ENCODE measurements at regions not wholly inside any gene's neighbourhood (a gene's known extent, or its start where the extent isn't known, plus 50 kb on each side); places are given as distances from the start of the nearest gene placed in this dataset.

DNA sequence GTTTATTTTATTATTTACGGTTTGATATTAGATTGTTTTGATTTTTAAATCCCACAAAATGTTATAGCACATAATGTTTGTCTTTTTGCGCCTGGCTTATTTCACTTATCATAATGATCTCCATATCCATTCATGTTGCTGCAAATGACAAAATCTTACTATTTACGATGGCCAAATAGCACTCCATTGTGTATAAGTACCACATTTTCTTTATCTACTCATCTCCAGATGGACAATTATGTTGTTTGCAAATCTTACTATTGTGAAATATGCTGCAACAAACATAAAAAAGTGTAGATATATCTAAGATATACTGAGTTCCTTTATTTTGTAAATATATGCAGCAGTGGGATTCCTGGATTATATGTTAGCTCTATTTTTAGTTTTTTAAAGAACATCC lies 1568.3 kb downstream of the AMY1C start:
- Mint-ChIP-seq H3K9me3 (peaks cover 15% of the 10 kb centered on the region), H3K4me3 (no peak overlapping the region), H3K27ac (no peak overlapping the region), H3K27me3 (ENCODE audit: low read depth, poor library complexity) (peaks cover 8% of the 10 kb centered on the region), H3K36me3 (ENCODE audit: low read depth) (no peaks in the 10 kb centered on the region), H3K4me1 (no peaks in the 10 kb centered on the region)
- TF ChIP-seq, protein P1, sequence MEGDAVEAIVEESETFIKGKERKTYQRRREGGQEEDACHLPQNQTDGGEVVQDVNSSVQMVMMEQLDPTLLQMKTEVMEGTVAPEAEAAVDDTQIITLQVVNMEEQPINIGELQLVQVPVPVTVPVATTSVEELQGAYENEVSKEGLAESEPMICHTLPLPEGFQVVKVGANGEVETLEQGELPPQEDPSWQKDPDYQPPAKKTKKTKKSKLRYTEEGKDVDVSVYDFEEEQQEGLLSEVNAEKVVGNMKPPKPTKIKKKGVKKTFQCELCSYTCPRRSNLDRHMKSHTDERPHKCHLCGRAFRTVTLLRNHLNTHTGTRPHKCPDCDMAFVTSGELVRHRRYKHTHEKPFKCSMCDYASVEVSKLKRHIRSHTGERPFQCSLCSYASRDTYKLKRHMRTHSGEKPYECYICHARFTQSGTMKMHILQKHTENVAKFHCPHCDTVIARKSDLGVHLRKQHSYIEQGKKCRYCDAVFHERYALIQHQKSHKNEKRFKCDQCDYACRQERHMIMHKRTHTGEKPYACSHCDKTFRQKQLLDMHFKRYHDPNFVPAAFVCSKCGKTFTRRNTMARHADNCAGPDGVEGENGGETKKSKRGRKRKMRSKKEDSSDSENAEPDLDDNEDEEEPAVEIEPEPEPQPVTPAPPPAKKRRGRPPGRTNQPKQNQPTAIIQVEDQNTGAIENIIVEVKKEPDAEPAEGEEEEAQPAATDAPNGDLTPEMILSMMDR (IDR thresholded peaks at IDR 0.05): no peak
- no peak for DNase-seq

DNA sequence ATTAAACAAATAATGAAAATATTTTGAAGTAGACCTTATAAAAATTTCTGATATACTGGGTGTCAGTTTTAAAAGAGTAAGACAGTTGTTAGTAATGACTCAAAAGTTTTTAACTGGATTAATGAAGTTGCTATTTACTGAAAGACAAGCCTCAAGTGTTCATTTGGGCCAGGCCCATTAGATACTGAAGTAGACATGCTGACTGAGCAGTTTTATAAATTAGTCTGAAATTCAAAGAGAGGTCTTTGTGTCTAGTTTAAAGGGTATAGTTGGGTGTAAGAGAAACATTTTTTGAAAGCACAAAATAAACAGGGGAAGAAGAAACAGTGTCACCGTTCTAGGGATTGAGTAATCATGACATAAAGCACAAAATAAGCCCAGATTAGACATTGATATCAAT lies 1577.2 kb downstream of the AMY1C start:
- no peaks in the 10 kb centered on the region for H3K27me3 Mint-ChIP-seq (ENCODE audit: low read depth, poor library complexity)
- peaks cover 3% of the 10 kb centered on the region for H3K9me3 Mint-ChIP-seq
- H3K27ac Mint-ChIP-seq: no peak overlapping the region
- TF ChIP-seq, protein P1 (IDR thresholded peaks at IDR 0.05): no peak
- H3K4me1 Mint-ChIP-seq: no peaks in the 10 kb centered on the region
- H3K36me3 Mint-ChIP-seq (ENCODE audit: low read depth): no peaks in the 10 kb centered on the region
- DNase-seq: no peak
- H3K4me3 Mint-ChIP-seq: no peak overlapping the region

DNA sequence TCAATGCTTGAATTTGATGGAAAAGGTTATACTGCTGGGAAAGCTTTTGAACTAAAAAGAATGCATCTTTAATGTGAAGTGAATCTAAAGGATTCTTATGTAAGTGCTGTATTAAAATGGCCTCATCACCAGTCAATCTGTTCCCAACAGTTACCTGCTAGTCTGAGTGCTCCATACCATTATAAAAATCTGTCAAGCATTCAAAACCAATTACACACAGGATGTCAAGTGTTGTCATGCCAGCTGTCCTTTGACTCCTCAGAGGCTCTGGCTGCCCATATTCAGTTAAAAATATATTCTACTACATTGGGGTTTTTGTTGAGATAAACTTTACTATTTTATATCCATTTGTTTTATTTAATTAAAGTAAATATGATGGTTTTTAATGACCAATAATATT lies 1587.7 kb downstream of the AMY1C start:
- Mint-ChIP-seq H3K9me3 (no peaks in the 10 kb centered on the region), H3K4me1 (no peaks in the 10 kb centered on the region), H3K4me3 (no peak overlapping the region), H3K27me3 (ENCODE audit: low read depth, poor library complexity) (no peaks in the 10 kb centered on the region), H3K27ac (no peak overlapping the region), H3K36me3 (ENCODE audit: low read depth) (no peaks in the 10 kb centered on the region)
- TF ChIP-seq, protein P1 (IDR thresholded peaks at IDR 0.05): no peak
- no peak for DNase-seq

DNA sequence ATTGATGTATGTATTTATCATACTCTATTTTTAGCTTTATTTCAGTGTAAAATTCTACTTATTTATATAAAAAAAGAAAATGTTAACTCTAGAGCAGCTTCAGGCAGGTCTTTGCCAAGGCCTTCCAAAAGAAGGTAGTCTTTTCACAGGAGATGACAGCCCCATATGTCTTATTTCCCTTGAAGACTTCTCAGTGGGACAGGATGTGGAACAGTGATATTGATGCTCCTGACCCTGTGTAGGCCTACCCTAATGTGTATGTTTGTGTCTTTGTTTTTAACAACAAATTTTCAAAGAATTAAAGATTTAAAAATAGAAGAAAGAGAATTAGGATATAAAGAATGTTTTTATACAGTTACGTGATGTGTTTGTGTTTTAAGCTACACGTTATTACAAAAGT lies 1593.6 kb downstream of the AMY1C start:
- Mint-ChIP-seq H3K27ac (no peak overlapping the region), H3K27me3 (ENCODE audit: low read depth, poor library complexity) (no peaks in the 10 kb centered on the region), H3K9me3 (peaks cover 16% of the 10 kb centered on the region), H3K4me3 (no peak overlapping the region), H3K4me1 (no peaks in the 10 kb centered on the region), H3K36me3 (ENCODE audit: low read depth) (no peaks in the 10 kb centered on the region)
- DNase-seq: no peak
- TF ChIP-seq, protein P1 (IDR thresholded peaks at IDR 0.05): no peak

DNA sequence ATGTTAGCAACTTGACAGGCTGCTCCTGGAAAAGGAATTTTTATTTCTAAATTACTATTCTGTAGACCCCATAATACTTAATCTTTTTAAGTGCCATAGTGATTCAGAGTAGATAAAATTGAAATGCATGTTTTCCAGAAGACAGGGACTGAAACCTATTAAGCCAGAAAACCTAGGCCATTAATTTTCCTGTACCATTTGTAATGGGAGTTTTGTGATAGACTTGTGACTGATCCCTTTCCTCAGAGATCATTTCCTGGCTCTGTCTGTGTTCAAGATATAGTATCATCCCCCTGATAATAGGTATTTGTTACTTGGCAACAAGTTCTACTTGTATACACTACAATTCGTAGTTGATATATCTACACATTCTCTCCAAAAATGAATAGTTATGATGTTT lies 1609.8 kb downstream of the AMY1C start:
- Mint-ChIP-seq H3K4me3 (no peak overlapping the region), H3K36me3 (ENCODE audit: low read depth) (no peaks in the 10 kb centered on the region)
- TF ChIP-seq, protein P1 (IDR thresholded peaks at IDR 0.05): no peak

DNA sequence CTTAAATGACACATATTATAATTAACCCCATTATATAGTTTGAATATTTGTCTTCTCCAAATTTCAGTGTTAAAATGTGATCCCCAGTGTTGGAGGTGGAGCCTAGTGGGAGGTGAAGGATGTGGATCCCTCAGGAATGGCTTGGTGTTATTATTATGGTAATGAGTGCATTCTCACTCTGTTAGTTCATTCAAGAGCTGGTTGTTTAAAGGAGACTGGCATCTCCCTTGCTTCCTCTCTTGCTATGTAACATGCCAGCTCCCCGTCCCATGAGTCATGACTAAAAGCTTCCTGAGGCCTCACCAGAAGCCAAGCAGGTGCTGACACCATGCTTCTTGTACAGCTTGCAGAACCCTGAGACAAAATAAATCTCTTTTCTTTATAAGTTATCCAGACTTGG lies 1612.7 kb downstream of the AMY1C start:
- DNase-seq: no peak
- Mint-ChIP-seq H3K4me1 (no peaks in the 10 kb centered on the region), H3K27me3 (ENCODE audit: low read depth, poor library complexity) (no peaks in the 10 kb centered on the region), H3K4me3 (no peak overlapping the region), H3K27ac (no peak overlapping the region), H3K36me3 (ENCODE audit: low read depth) (no peaks in the 10 kb centered on the region), H3K9me3 (peaks cover 5% of the 10 kb centered on the region)
- TF ChIP-seq, protein P1 (IDR thresholded peaks at IDR 0.05): no peak

More for the DNA sequence above, 1609.8 kb downstream of the AMY1C start:
- Mint-ChIP-seq H3K4me1 (no peaks in the 10 kb centered on the region), H3K27ac (no peak overlapping the region), H3K27me3 (ENCODE audit: low read depth, poor library complexity) (no peaks in the 10 kb centered on the region), H3K9me3 (peaks cover 5% of the 10 kb centered on the region)
- no peak for DNase-seq

Measured in nephron progenitor cell (in vitro differentiated cells).